ENCODE measurements at regions not wholly inside any gene's neighbourhood (a gene's known extent, or its start where the extent isn't known, plus 50 kb on each side); places are given as distances from the start of the nearest gene placed in this dataset.
"Not testable (repeated sequence)": the region's sequence is repeated elsewhere in the genome, so short reads cannot be mapped to it uniquely, and the experiment has no call there.

- DNase-seq: no peak
These were observed 338.9 kb upstream of the ACO1 start for GRCh38 chr9:32045513-32045912.

GRCh38 chr9:32067261-32067660 lies 317.2 kb upstream of the ACO1 start:
- DNase-seq: no peak

GRCh38 chr9:32069169-32069813 lies 315.2 kb upstream of the ACO1 start:
- DNase-seq: no peak

- no peak for DNase-seq
These were observed 314.5 kb upstream of the ACO1 start for GRCh38 chr9:32069969-32070368.

GRCh38 chr9:32072570-32072969 lies 311.9 kb upstream of the ACO1 start:
- DNase-seq: no peak

GRCh38 chr9:32092031-32092430 lies 292.4 kb upstream of the ACO1 start:
- DNase-seq: no peak

- DNase-seq: no peak
These were observed 267.2 kb upstream of the ACO1 start for GRCh38 chr9:32117291-32117690.

GRCh38 chr9:32128546-32128945 lies 255.9 kb upstream of the ACO1 start:
- no peak for DNase-seq

- not testable (repeated sequence) for DNase-seq
These were observed 253.7 kb upstream of the ACO1 start for GRCh38 chr9:32130709-32131108.

- no peak for DNase-seq
These were observed 247.6 kb upstream of the ACO1 start for GRCh38 chr9:32136700-32137339.

GRCh38 chr9:32142074-32142473 lies 242.4 kb upstream of the ACO1 start:
- no peak for DNase-seq

- not testable (repeated sequence) for DNase-seq
These were observed 235.9 kb upstream of the ACO1 start for GRCh38 chr9:32148553-32148952.

- no peak for DNase-seq
These were observed 223.2 kb upstream of the ACO1 start for GRCh38 chr9:32161209-32161608.

- DNase-seq: no peak
These were observed 222.7 kb upstream of the ACO1 start for GRCh38 chr9:32161720-32162119.

- not testable (repeated sequence) for DNase-seq
These were observed 218.1 kb upstream of the ACO1 start for GRCh38 chr9:32166316-32166715.

- DNase-seq: no peak
These were observed 213.1 kb upstream of the ACO1 start for GRCh38 chr9:32171339-32171738.

- no peak for DNase-seq
These were observed 212.2 kb upstream of the ACO1 start for GRCh38 chr9:32172256-32172655.

- DNase-seq: no peak
These were observed 207.0 kb upstream of the ACO1 start for GRCh38 chr9:32177396-32177795.

- DNase-seq: no peak
These were observed 203.8 kb upstream of the ACO1 start for GRCh38 chr9:32180597-32180996.

- DNase-seq: no peak
These were observed 184.2 kb upstream of the ACO1 start for GRCh38 chr9:32200241-32200640.

GRCh38 chr9:32200896-32201295 lies 183.5 kb upstream of the ACO1 start:
- DNase-seq: no peak

- not testable (repeated sequence) for DNase-seq
These were observed 175.3 kb upstream of the ACO1 start for GRCh38 chr9:32209164-32209563.

- DNase-seq: no peak
These were observed 166.2 kb upstream of the ACO1 start for GRCh38 chr9:32218100-32218767.

- no peak for DNase-seq
These were observed 163.7 kb upstream of the ACO1 start for GRCh38 chr9:32220750-32221149.

Data from CD4-positive, alpha-beta T cell treated with Interleukin-15 for 1 hour (primary cell).